NAMALWA (cell line): ENCODE measurements at regions not wholly inside any gene's neighbourhood (a gene's known extent, or its start where the extent isn't known, plus 50 kb on each side); places are given as distances from the start of the nearest gene placed in this dataset.
"Not testable (repeated sequence)": the region's sequence is repeated elsewhere in the genome, so short reads cannot be mapped to it uniquely, and the experiment has no call there.

Source experiments
- DNase-seq: peaks from one replicate; pipeline ENCODE4 v3.0.0-alpha.2; 2015; ENCODE audit warnings: low spot score

DNA sequence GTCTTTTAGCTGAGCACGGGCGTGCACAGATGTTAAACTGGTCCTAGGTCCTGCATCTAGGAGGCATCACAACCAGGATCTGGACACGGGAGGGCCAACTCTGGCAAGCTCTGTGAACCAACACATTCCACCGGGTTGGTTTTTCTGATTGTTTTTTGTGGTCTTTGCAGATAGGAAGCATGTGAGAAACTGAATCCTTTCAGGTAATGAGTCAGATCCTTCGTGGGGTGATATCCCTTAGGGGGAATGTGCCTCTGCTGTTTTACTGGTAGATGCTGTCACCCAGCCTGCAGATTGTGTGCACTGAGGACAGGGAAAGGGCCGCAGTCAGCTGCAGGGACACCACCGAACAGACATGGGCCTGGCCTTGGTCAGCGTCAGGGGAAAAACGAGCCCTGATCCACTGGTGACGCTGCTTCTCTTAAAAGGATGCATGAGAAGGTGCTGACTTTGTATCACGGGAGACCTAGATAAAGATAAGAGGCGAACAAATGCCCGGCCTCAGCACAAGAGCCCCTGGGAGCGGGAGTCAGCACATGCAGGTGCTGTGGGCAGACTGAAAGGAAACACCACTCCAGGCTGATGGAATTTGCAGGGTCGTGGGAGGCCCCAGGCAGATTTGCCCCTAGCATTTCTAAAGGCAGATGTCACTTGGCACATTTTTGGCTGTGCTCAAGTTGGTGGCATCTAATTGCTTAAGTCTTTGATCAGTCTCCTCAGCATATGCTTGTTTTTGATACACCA, 51.1 kb downstream of the DOP1B start:
- no peak for DNase-seq

DNA sequence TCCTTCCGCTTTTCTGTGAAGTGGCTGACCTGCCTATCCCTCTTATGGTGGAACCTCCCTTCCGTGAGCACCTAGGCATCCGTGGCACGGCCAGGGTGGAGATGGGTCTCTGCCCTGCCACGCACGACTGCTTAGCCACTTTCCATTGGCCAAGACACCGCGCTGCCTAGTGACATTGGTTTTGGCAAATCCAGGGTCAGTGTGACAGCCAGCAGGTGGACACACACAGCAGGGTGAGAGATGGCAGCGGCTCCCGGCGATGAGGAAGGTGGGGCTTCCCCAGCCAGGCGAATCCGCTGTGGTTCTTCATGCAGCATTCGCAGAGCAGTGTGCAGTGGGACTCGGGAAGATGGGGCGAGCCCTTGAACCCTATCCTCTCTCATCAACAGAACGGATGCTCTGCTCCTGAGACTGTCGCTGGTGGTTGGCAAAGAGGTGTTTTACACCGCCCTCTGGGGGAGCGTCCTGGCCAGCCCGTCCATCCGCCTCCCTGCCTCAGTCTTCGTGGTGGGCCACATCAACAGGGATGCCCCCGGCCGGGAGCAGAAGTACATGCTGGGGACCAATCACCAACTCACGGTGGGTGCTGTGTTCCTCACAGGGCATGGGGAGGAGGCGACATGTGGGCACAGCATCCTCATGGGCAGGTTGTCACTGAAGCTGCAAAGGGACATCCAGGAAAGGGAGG, 51.8 kb downstream of the DOP1B start:
- DNase-seq = no peak

DNA sequence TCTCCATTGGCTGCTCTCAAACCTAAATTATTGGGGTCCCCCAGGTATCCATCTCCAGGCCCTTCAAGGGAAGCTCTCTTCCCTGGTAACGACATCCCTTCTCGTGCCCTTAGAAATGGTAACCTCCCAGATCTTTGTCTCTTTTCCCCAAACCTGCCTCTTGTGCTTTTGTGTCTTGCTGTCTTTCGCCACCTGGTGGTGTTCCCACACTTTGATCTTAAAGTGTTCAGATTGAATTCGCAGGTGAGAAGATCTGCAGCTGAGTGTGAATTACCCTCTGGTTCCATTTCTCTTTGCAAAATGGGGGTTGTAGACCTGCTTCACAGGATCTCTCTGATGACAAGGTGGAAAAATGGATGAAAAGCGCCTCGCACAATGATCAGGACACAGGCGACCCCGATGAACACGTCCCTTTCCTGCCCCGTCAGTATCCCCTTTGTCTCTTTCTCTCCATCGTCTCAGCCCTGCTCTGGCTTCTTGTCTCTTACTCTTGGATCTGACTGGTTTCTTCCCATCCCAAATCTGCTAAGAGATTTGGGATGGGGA, 53.1 kb downstream of the DOP1B start:
- peak; percentile 59 for DNase-seq

DNA sequence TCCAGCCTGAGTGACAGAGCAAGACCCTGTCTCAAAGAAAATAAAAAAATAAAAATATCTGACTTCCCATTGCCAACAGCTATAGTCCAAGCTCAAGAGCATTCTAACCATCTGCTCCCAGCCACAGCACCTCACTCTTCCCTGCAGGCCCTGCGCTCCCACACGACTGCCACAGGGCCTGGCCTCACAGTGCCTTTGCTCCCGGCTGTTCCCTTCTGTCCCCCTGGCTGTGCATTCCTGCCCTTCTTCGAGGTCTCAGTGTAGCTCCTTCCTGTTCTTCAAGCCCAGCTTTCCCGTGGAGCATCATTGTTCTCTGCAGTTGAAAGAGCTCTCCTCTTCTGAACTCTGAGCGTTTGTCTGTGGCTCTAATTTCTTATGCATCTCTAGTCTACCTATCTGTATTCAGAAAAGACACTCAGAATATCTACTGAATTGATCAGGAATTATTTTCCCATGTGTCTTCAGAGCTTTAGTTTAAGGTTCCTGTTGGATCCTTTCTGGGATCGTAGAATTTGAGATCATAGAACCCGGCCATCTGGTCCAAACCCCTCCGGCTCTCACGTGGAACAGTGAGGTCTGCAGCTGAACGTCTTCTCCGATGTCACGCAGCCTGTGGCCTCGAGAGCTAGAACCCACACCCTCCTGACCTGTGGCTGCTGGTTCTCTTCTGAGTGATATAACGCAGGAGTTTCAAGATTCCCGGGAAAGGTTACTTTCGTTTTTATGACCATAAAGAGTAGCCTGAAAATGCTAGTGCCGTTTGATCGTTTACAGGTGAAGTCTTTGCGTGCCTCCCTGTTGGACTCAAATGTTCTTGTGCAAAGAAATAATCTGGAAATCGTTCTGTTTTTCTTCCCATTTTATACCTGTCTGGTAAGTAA, 54.4 kb downstream of the DOP1B start:
- DNase-seq = no peak

DNA sequence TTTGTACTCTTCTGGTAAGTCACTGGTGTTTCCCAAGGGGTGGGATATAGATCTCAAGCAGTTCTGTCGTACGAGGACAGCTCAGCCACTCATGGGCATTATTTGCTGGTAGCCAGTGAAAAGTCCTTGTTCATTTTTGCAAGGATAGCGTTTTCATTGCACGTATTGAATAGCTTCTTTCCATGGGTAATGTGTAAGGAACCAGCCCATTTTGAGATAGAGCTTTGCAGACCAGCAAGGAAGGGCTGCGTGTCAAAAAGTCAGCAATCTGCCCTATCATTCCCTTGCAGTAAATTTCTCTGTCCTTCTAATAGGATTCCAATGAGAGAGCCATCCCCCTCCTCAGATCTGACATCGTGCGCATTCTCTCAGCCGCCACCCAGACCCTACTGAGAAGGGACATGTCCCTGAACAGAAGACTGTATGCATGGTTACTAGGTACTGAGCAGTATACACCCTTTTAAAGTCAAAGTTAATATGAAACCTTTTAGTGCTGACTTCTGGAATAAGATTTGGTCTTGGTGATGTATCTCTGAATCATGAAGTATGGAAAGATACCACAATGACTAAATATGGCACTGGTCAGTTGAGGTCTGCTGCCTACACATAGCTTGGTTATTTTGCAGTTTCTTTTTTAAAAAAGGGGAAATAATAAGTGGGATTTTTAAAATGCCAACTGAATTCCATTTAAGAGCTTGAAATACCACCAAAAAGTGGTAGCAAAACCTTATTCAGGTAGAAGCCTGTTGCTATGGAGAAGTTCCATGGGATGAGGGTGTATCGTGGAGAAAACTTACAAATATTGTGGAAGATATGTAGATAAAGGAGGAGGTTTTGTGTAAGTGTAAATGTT, 55.3 kb downstream of the DOP1B start:
- DNase-seq = no peak

DNA sequence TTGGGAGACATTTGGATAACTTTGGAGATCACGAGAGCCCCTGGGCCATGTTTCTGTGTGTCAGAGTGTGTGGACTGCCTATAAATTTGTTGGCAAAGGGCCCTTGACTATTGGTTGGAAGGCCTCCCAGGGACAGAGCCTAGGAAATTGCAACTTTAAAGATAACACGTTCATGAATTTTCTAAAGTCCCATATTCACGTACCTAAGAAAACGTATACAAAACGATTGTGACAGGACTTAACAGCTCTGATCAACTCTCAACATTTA, 55.8 kb downstream of the DOP1B start:
- DNase-seq = no peak

DNA sequence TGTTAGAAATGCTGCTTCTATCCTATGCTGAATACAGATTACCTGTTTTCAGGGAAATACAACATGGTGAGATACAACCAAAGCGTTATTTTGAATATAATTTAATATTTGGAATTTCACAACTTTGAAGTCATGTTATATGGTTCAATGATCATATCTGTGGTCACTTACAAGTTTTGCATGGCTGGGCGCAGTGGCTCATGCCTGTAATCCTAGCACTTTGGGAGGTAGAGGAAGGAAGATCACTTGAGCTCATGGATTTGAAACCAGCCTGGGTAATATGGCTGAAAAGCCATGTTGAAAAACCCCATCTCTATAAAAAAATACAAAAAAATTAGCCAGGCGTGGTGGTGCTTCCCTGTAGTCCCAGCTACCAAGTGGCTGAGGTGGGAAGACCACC, 57.9 kb downstream of the DOP1B start:
- DNase-seq = no peak

DNA sequence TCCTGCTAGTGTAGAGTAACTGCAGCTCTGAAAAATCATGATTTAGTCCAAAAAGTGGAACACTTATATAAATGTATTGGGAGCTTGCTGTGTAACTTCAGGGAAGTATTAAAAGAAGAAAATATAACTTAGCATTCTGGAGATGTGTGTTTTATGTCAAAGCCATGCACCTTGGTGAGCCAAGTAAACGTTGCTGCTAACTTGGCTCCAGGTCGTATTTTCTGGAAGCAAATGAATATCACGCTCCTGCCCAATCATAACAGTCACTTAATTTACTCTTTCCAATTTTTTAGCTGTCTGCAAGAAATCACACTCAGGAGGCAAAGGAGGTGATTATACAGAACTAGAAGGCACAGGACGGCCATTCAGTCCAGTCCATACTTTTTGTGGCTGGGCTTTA, 61.1 kb downstream of the DOP1B start:
- no peak for DNase-seq

DNA sequence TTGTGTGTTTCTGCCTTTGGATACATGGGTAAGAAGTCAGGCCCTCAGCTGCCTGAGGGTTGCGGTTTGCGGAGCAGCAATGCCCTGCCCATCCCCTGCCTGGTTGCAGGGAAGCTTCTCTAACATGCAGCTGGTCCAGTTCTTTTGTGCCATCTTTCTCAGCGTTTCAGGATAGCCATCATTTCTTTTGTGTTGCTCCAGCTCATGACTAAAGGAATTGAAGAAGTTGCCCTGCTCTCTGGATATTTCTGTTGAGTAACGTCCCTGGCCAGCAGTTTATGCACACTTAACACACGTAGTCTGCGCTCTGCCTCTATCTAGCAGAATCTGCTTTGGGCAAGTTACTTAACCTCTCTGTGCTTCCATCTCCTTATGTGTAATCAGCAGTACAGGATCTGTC, 62.1 kb downstream of the DOP1B start:
- no peak for DNase-seq

DNA sequence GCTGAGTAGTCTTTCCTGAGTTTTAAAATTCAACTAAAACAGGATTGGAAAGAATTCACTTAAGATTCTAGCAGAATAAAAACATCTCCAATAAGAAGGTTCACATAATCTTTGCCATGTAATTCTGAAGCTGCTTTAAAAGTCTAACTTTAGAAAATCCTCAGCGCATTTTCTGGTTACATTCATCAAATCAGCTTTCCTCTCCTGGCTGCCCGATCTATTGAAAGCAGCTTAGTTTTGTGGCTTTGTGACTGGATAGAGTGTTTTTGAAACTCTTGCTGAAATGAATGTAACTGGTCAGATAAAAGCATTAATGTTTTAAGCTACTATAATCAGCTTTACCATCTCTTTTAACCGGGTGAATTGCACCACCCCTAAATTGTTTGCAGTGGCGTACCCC, 66.8 kb downstream of the DOP1B start:
- DNase-seq = no peak

DNA sequence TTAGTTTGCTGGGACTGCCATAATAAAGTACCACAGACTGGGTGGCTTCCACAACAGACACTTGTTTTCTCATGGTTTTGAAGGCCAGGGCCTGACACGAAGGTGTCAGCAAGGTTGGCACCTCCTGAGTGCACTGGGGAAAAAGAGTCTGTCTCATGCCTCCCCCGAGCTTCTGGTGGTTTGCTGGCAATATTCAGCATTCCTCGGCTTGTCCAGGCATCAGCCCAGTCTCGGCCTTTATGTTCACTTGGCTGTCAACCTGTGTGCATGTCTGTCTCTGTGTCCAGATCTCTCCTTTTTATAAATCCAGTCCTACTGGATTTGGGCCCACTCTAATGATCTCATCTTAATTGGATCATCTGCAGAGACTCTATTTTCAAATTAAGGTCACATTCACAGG, 72.6 kb downstream of the DOP1B start:
- no peak for DNase-seq

DNA sequence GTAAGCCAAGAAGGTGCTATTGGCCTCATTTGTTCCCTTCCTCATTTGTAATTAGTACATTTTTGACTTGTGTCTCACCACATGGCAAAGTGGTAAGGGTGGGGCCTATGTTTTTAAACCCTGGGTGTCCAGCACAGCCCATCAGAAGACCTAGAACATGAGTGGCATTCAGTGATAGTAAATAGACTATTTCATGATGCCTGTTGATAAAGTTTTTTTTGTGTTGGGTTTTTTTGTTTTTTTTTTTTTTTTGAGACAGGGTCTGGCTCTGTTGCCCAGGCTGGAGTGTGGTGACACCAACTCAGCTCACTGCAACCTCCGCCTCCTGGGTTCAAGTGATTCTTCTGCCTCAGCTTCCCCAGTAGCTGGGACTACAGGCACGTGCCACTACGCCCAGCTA, 74.8 kb downstream of the DOP1B start:
- DNase-seq = not testable (repeated sequence)

DNA sequence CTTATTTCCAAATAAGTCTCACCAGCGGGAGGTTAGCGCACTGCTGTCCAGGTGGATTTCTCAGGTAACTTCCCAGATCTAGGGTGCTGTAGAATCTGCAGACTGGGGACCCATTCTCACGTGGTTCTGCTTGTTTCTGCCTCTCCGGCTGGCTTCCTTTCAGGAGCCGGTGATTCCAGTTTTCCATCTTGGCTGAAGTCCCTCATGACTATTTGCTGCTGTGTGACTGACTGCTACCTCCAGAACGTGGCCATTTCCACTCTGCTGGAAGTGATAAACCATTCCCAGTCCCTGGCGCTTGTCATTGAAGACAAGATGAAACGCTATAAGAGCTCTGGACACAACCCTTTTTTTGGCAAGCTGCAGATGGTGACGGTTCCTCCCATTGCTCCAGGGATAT, 76.0 kb downstream of the DOP1B start:
- DNase-seq = no peak

DNA sequence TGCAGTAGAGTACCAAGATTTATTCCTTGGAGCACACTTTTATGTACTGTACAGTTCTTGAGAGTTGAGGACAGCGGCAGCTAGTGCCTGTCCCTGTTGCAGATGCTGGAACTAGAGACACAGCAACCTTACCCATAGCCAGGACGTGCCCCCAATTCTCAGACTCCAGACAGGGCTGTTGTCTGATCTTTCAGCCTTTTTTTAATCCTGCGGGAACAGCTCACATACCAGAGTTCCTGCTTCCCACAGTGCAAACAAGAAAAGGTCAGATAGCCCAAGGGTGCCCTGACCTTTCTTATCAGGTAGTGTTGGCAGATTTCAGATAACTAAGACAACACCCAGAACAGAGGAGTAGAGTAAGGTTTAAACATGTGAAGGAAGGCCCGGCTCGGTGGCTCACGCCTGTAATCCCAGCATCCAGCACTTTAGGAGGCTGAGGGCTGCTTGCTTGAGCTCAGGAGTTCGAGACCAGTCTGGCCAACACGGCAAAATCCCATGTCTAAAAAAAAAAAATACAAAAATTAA, 78.5 kb downstream of the DOP1B start:
- no peak for DNase-seq

DNA sequence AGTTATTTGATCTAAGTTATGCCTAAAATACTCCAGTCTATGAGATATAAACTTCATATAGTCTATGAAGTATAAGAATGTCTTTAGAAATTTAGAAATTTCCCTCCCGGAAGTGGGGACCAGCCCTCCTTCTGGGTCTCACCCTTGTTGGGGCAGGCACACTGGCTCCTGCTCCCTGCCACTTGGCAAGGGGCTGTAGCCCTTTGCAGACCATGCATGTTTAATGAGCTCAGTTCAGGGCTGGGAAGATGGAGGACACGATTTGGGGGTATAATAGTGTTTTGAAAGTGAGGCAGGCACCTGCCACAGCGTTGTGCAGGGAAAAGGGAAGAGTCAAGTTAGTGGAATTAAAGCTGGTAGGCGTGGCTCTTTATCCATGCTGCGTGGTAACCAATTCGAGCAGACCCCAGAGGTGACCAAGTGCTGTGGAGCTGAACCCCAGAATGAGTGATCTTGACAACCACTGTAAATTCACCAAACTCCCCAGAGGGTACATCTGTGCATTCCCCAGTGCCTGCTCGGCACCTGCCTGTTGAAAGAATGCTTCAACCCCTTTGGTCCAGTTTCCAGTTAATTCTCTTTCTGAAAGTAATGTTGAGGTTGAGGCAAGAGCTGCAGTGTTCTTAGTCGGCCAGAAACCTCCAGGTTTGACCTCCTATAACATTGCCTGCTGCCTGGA, 79.6 kb downstream of the DOP1B start:
- DNase-seq = peak; percentile 55

DNA sequence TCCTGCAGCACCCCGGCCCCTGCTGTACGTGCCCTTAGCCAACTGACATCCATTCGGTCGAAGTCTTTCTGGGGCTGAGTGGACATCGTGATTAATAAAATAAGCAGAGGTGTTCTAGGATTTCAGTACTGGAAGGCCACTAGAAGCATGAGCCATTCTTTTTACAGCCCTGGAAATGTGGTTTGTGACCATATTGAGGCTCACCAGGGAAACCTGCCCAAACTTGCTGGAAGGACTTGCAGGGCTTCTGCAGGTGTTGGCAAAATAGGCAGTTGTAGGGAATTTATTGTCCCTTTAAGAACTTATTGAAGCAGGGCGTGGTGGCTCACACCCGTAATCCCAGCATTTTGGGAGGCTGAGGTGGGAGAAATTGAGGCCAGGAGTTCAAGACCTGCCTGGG, 80.8 kb downstream of the DOP1B start:
- no peak for DNase-seq

DNA sequence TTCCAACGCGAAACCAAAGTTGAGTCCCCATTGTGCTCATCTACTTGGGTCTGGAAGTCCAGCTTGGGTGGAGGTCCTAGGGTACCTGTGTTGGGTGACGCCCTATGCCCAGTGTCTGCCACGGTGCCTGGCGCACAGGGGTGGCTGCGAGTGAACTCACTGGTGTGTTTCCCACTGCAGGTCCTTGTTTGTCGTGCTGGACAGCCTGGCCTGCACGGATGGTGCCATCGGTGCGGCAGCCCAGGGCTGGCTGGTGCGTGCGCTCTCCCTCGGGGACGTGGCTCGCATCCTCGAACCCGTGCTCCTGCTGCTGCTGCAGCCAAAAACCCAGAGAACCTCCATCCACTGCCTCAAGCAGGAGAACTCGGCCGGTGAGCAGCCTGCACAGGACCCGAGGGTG, 80.4 kb upstream of the MORC3 start:
- no peak for DNase-seq

DNA sequence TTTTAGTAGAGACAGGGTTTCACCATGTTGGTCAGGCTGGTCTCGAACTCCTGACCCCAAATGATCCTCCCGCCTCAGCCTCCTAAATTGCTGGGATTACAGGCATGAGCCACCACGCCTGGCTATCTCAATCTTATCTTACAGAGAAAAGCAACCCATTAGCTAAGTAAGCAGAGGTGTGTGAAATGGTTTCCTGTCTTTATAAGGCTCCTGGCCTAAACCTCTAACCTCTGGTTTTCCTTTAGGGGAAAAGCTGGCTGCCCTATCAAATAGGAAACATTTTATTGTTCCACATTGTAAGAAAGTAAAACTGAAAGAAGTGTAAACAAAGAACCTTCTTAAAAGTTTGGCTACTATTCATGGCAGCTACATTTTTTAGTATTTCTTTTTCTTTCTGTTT, 78.3 kb upstream of the MORC3 start:
- no peak for DNase-seq

DNA sequence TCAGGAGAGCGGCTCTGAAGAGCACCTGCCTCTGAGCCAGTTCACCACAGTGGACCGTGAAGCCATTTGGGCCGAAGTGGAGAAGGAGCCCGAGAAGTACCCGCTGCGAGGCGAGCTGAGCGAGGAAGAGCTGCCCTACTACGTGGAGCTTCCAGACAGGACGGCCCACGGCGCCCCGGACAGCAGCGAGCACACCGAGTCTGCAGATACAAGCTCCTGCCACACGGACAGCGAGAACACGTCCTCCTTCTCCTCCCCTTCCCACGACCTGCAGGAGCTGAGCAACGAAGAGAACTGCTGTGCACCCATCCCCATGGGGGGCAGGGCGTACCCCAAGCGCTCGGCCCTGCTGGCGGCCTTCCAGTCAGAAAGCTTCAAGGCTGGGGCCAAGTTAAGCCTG, 74.9 kb upstream of the MORC3 start:
- no peak for DNase-seq

DNA sequence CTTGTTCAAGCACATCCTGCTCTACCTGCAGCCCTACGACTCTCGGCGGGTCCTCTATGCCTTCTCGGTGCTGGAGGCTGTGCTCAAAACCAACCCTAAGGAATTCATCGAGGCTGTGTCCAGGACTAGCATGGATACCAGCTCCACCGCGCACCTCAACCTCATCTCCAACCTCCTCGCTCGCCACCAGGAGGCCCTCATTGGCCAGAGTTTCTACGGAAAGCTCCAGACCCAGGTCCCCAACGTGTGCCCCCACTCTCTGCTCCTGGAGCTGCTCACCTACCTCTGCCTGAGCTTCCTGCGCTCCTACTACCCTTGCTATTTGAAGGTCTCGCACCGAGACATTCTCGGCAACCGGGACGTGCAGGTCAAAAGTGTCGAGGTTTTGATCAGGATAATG, 74.3 kb upstream of the MORC3 start:
- no peak for DNase-seq

DNA sequence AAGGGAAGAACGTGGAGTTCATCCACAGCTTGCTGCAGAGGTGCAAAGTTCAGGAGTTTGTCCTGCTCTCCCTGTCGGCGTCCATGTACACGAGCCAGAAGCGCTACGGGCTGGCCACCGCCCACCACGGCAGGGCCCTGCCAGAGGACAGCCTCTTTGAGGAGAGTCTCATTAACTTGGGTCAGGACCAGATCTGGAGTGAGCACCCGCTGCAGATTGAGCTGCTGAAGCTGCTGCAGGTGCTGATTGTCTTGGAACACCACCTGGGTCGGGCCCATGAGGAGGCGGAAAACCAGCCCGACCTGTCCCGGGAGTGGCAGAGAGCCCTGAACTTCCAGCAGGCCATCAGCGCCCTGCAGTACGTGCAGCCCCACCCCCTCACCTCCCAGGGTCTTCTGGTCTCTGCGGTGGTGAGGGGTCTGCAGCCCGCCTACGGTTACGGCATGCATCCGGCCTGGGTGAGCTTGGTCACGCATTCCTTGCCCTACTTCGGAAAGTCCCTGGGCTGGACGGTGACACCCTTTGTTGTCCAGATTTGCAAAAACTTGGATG, 73.8 kb upstream of the MORC3 start:
- DNase-seq = no peak
